CD4-positive, alpha-beta T cell (primary cell): ENCODE measurements at regions not wholly inside any gene's neighbourhood (a gene's known extent, or its start where the extent isn't known, plus 50 kb on each side); places are given as distances from the start of the nearest gene placed in this dataset.

Experiments used
- ATAC-seq: fragments of 200-7000 bp; cut with Tn5 transposase; one replicate; pipeline ENCODE4 v1.10.0; 2022; ENCODE audit warnings: mild to moderate bottlenecking; ENCODE audit not compliant: poor library complexity
- CTCF ChIA-PET: fragments of 350-600 bp; sonication (Branson Sonifier 250); formaldehyde crosslinking; loops from one replicate; lab custom pipeline; 2021; ENCODE audit warnings: antibody characterized with exemption, inconsistent platforms; lab: Charles Lee
- POLR2A ChIA-PET: fragments of 350-600 bp; sonication (Branson Sonifier 250); formaldehyde crosslinking; loops from one replicate; lab custom pipeline; 2021; ENCODE audit warnings: antibody characterized with exemption, inconsistent platforms; lab: Charles Lee
- DNase-seq, 14 experiments: peaks; one replicate each; pipeline ENCODE4 v3.0.0-alpha.2; 2013 to 2020; ENCODE audit warnings: mixed read lengths in 2 of 14
- H3K27ac ChIP-seq, 2 donors: one replicate each; pipeline versions ENCODE4 v1.5.1 to v1.7.0; 2013; ENCODE audit warnings: low read length in 2 of 2, low read depth in 1 of 2, mild to moderate bottlenecking in 1 of 2
- H3K27me3 ChIP-seq, 2 experiments: 1 replicate in 1 of 2; 2 replicates in 1 of 2; pipeline versions ENCODE4 v1.6.1 to v1.7.0; 2013; ENCODE audit warnings: low read length in 2 of 2, control low read depth in 1 of 2, mild to moderate bottlenecking in 1 of 2, moderate library complexity in 1 of 2; ENCODE audit not compliant: insufficient read depth in 2 of 2, control insufficient read depth in 1 of 2
- H3K36me3 ChIP-seq: one replicate; pipeline ENCODE4 v1.6.1; 2013; ENCODE audit warnings: low read length, control low read depth; ENCODE audit not compliant: insufficient read depth
- H3K4me1 ChIP-seq: one replicate; pipeline ENCODE4 v1.6.1; 2013; ENCODE audit warnings: low read length, control low read depth; ENCODE audit not compliant: insufficient read depth
- H3K4me3 ChIP-seq: one replicate; pipeline ENCODE4 v1.5.1; 2013; ENCODE audit warnings: mild to moderate bottlenecking, low read length, moderate library complexity
- H3K9me3 ChIP-seq, 2 experiments: 1 replicate in 1 of 2; 2 replicates in 1 of 2; pipeline versions ENCODE4 v1.6.1 to v1.7.0; 2013; ENCODE audit warnings: low read length in 2 of 2, mild to moderate bottlenecking in 2 of 2, control low read depth in 1 of 2, moderate library complexity in 1 of 2; ENCODE audit not compliant: control insufficient read depth in 1 of 2, insufficient read depth in 1 of 2
- H3K27ac Mint-ChIP-seq: one replicate; pipeline ENCODE4 v1.8.0; 2020; ENCODE audit warnings: mixed read lengths
- H3K27me3 Mint-ChIP-seq: one replicate; pipeline ENCODE4 v1.8.0; 2021; ENCODE audit warnings: mixed read lengths
- H3K36me3 Mint-ChIP-seq: one replicate; pipeline ENCODE4 v1.8.0; 2021; ENCODE audit warnings: low read depth, mixed read lengths
- H3K4me1 Mint-ChIP-seq: one replicate; pipeline ENCODE4 v1.8.0; 2021; ENCODE audit warnings: low read depth, mixed read lengths
- H3K4me3 Mint-ChIP-seq: one replicate; pipeline ENCODE4 v1.8.0; 2020; ENCODE audit warnings: mild to moderate bottlenecking, mixed read lengths
- H3K9me3 Mint-ChIP-seq: one replicate; pipeline ENCODE4 v1.8.0; 2020; ENCODE audit warnings: mixed read lengths
- CTCF ChIP-seq: fragments of 200-600 bp; IDR thresholded peaks from one replicate; pipeline ENCODE4 v1.8.0; 2022; ENCODE audit warnings: antibody characterized with exemption, mild to moderate bottlenecking
- intact Hi-C, 2 experiments: fragments of 100-400 bp; cut with DNase I in 1 of 2; cut with micrococcal nuclease in 1 of 2; formaldehyde crosslinking; loops; one replicate each; pipeline versions ENCODE4 v1.15.1 to v1.9.0; 2023 to 2025; cut with DNase I, micrococcal nuclease

DNA sequence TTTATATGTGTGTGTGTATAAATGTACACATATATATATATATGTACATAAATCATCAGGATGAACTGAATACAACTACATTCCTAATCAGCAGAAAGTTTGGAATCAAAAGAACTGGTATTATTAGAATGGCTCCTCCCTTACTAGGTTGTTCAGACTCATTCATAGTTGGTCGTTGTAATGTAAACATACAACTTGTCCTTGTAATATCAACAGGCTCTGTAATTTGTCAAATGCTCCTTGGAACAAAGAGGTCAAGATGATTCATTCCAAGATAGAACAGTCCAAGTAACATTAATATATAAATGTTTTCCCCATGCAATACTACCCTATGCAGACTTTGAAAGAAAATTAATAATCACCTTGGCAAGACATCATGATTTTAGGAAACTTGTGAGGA lies 351.4 kb upstream of the SMIM31 start:
- no peaks in the 10 kb centered on the region for H3K36me3 Mint-ChIP-seq
- no peaks in the 10 kb centered on the region for H3K4me1 Mint-ChIP-seq
- Histone ChIP-seq H3K36me3 (no peaks in the 10 kb centered on the region), H3K4me3 (no peak overlapping the region), H3K27ac (no peak overlapping the region), H3K9me3 (no peaks in the 10 kb centered on the region), H3K4me1 (no peaks in the 10 kb centered on the region), H3K27me3 (no peaks in the 10 kb centered on the region)
- CTCF ChIA-PET: interaction anchor here (1.1 kb wide), 1 partner anchor 70 kb away, joined by 3 read pairs; no protein-coding TSS in a partner anchor
- intact Hi-C loops: no loop called here
- no peaks in the 10 kb centered on the region for H3K9me3 Mint-ChIP-seq
- H3K27me3 Mint-ChIP-seq: no peaks in the 10 kb centered on the region
- H3K27ac Mint-ChIP-seq: no peak overlapping the region
- ATAC-seq (no peak), DNase-seq (no peak)
- H3K4me3 Mint-ChIP-seq: no peak overlapping the region
- no peak for TF ChIP-seq CTCF
- POLR2A ChIA-PET: no interaction called here

- H3K27me3 Mint-ChIP-seq: no peaks in the 10 kb centered on the region
- DNase-seq (no peak), ATAC-seq (no peak)
- no peak overlapping the region for H3K27ac ChIP-seq
- peaks cover 3% of the 10 kb centered on the region for H3K9me3 Mint-ChIP-seq
- no peak overlapping the region for H3K4me3 Mint-ChIP-seq
- TF ChIP-seq CTCF: no peak
- H3K36me3 Mint-ChIP-seq: no peaks in the 10 kb centered on the region
- H3K4me1 Mint-ChIP-seq: no peaks in the 10 kb centered on the region
- ChIA-PET CTCF (no interaction called here), POLR2A (no interaction called here)
- intact Hi-C loops: no loop called here
- no peaks in the 10 kb centered on the region for H3K9me3 ChIP-seq
- no peaks in the 10 kb centered on the region for H3K36me3 ChIP-seq
- H3K4me1 ChIP-seq: no peaks in the 10 kb centered on the region
- no peak overlapping the region for H3K4me3 ChIP-seq
- H3K27ac Mint-ChIP-seq: no peak overlapping the region
- no peaks in the 10 kb centered on the region for H3K27me3 ChIP-seq
Observed at GRCh38 chr4:164405774-164406173, 348.2 kb upstream of the SMIM31 start.

DNA sequence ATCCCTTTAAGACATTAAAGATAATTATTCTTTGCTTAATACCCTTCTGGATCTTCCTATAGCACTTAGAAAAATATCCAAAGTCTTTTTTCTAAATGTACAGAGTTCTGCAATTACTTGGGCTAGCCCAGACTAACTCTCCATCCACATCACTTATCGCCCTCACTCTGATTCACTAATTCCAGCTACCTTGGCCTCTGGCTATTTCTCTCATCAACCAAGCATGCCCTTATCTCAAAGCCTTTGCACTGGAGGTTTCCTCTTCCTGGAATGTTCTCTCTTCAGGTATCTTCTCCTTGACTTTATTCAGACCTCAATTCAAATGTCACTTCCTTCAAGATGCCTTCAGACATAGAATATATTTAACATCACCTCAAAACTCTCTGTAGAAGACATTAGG lies 345.1 kb upstream of the SMIM31 start:
- no peak overlapping the region for H3K4me3 Mint-ChIP-seq
- TF ChIP-seq CTCF: no peak
- peaks cover 0 to 3% of the 10 kb centered on the region in 2 experiments for H3K9me3 ChIP-seq
- H3K4me3 ChIP-seq: no peak overlapping the region
- H3K27ac Mint-ChIP-seq: no peak overlapping the region
- no peak for ATAC-seq
- H3K27me3 ChIP-seq: no peaks in the 10 kb centered on the region
- H3K36me3 ChIP-seq: no peaks in the 10 kb centered on the region
- intact Hi-C loops: no loop called here
- H3K4me1 ChIP-seq: no peaks in the 10 kb centered on the region
- peaks cover 3% of the 10 kb centered on the region for H3K9me3 Mint-ChIP-seq
- H3K4me1 Mint-ChIP-seq: no peaks in the 10 kb centered on the region
- ChIA-PET CTCF (no interaction called here), POLR2A (no interaction called here)
- no peaks in the 10 kb centered on the region for H3K36me3 Mint-ChIP-seq
- H3K27me3 Mint-ChIP-seq: no peaks in the 10 kb centered on the region
- no peak for DNase-seq
- H3K27ac ChIP-seq: no peak overlapping the region
